ENCODE measurements at regions not wholly inside any gene's neighbourhood (a gene's known extent, or its start where the extent isn't known, plus 50 kb on each side); places are given as distances from the start of the nearest gene placed in this dataset.

GRCh38 chr17:5980941-5981340 lies 89.2 kb upstream of the WSCD1 start:
- no peak for TF ChIP-seq POLR2A (IDR thresholded peaks at IDR 0.05)
- TF ChIP-seq CTCF (IDR thresholded peaks at IDR 0.05 in 8 of 11, conservative IDR thresholded peaks at IDR 0.05 in 3 of 11): no peak
- TF ChIP-seq POLR2AphosphoS5 (IDR thresholded peaks at IDR 0.05): no peak

Data from spleen (tissue), 7 donors.